Neural cell (in vitro differentiated cells): ENCODE measurements at regions not wholly inside any gene's neighbourhood (a gene's known extent, or its start where the extent isn't known, plus 50 kb on each side); places are given as distances from the start of the nearest gene placed in this dataset.

Experiments
- H2AFZ ChIP-seq: fragments of 200-600, 300-800 bp; sonication (generic), shearing (Covaris generic); 2 replicates; pipeline ENCODE4 v1.6.0; 2014; ENCODE audit warnings: low read depth, mild to moderate bottlenecking, antibody characterized with exemption, low read length, moderate library complexity
- H3F3A ChIP-seq: fragments of 200-600 bp; shearing (Covaris generic); 2 replicates; pipeline ENCODE4 v1.6.1; 2016; ENCODE audit warnings: mild to moderate bottlenecking, moderate library complexity, mixed read lengths, antibody characterized with exemption, low read length; ENCODE audit not compliant: insufficient read depth, poor library complexity, severe bottlenecking
- H3K27ac ChIP-seq: fragments of 200-600, 300-800 bp; sonication (generic), shearing (Covaris generic); 2 replicates; pipeline ENCODE4 v1.5.1; 2014; ENCODE audit warnings: mild to moderate bottlenecking, low read length, moderate library complexity
- H3K27me3 ChIP-seq: fragments of 300-800, 200-600 bp; sonication (generic), shearing (Covaris generic); 2 replicates; pipeline ENCODE4 v1.6.0; 2014; ENCODE audit warnings: mild to moderate bottlenecking, low read depth, low read length, moderate library complexity; ENCODE audit not compliant: insufficient read depth
- H3K36me3 ChIP-seq: fragments of 300-800, 200-600 bp; sonication (generic), shearing (Covaris generic); 2 replicates; pipeline ENCODE4 v1.5.1; 2014; ENCODE audit warnings: mild to moderate bottlenecking, antibody characterized with exemption, low read length, moderate library complexity; ENCODE audit not compliant: insufficient read depth
- H3K4me2 ChIP-seq: fragments of 300-800, 200-600 bp; sonication (generic), shearing (Covaris generic); 2 replicates; pipeline ENCODE4 v1.6.0; 2014; ENCODE audit warnings: mild to moderate bottlenecking, low read length
- H3K4me3 ChIP-seq: fragments of 300-800, 200-600 bp; sonication (generic), shearing (Covaris generic); 2 replicates; pipeline ENCODE4 v1.5.1; 2014; ENCODE audit warnings: mild to moderate bottlenecking, low read length, moderate library complexity
- H3K79me2 ChIP-seq: fragments of 200-600 bp; shearing (Covaris generic); replicated peaks from 2 replicates; pipeline ENCODE4 v1.6.0; 2014; ENCODE audit warnings: mild to moderate bottlenecking, low read length, moderate library complexity; ENCODE audit not compliant: insufficient read depth
- H3K9ac ChIP-seq: fragments of 300-800, 200-600 bp; sonication (generic), shearing (Covaris generic); 2 replicates; pipeline ENCODE4 v1.6.1; 2016; ENCODE audit warnings: mild to moderate bottlenecking, low read length, mixed read lengths
- H3K9me2 ChIP-seq: fragments of 200-600 bp; shearing (Covaris generic); 2 replicates; pipeline ENCODE4 v1.6.1; 2016; ENCODE audit warnings: mild to moderate bottlenecking, low read length, mixed read lengths; ENCODE audit not compliant: insufficient read depth
- H3K9me3 ChIP-seq: fragments of 200-600, 300-800 bp; sonication (generic), shearing (Covaris generic); 2 replicates; pipeline ENCODE4 v1.6.1; 2016; ENCODE audit warnings: mild to moderate bottlenecking, mixed run types, low read length, moderate library complexity, mixed read lengths
- H4K20me1 ChIP-seq: fragments of 200-600 bp; shearing (Covaris generic); 2 replicates; pipeline ENCODE4 v1.6.1; 2016; ENCODE audit warnings: mild to moderate bottlenecking, mixed run types; ENCODE audit not compliant: insufficient read depth
- EP300 ChIP-seq: fragments of 450-650 bp; conservative IDR thresholded peaks from 2 replicates; pipeline ENCODE4 v1.6.1; 2014; ENCODE audit warnings: antibody characterized with exemption, mild to moderate bottlenecking, moderate library complexity; ENCODE audit not compliant: poor library complexity, severe bottlenecking
- EZH2 ChIP-seq: fragments of 200-600, 300-800 bp; shearing (Covaris generic), sonication (generic); IDR thresholded peaks from 2 replicates; pipeline ENCODE4 v1.6.1; 2014; ENCODE audit warnings: antibody characterized with exemption, low read length, borderline replicate concordance, mild to moderate bottlenecking; ENCODE audit not compliant: insufficient read depth, poor library complexity, severe bottlenecking
- MXI1 ChIP-seq: fragments of 450-650 bp; conservative IDR thresholded peaks from 2 replicates; pipeline ENCODE4 v1.6.1; 2014; ENCODE audit warnings: antibody characterized with exemption, mild to moderate bottlenecking; ENCODE audit not compliant: poor library complexity, severe bottlenecking
- RAD21 ChIP-seq: fragments of 450-650 bp; conservative IDR thresholded peaks from 2 replicates; pipeline ENCODE4 v1.6.1; 2014; ENCODE audit warnings: antibody characterized with exemption, mild to moderate bottlenecking, moderate library complexity
- SMC3 ChIP-seq: fragments of 450-650 bp; conservative IDR thresholded peaks from 2 replicates; pipeline ENCODE4 v1.6.1; 2014; ENCODE audit warnings: antibody characterized with exemption, mild to moderate bottlenecking, moderate library complexity; ENCODE audit not compliant: poor library complexity
- TAF1 ChIP-seq: IDR thresholded peaks from 2 replicates; pipeline ENCODE4 v1.6.1; 2012; ENCODE audit warnings: low read depth
- TF ChIP-seq, protein P1 (sequence below): IDR thresholded peaks from 2 replicates; pipeline ENCODE4 v1.6.1; 2012; ENCODE audit warnings: borderline replicate concordance
- TF ChIP-seq, protein P2 (sequence below): fragments of 450-650 bp; IDR thresholded peaks from 2 replicates; pipeline ENCODE4 v1.5.1; 2014; ENCODE audit warnings: antibody characterized with exemption, mild to moderate bottlenecking, moderate library complexity; ENCODE audit not compliant: poor library complexity, severe bottlenecking

DNA sequence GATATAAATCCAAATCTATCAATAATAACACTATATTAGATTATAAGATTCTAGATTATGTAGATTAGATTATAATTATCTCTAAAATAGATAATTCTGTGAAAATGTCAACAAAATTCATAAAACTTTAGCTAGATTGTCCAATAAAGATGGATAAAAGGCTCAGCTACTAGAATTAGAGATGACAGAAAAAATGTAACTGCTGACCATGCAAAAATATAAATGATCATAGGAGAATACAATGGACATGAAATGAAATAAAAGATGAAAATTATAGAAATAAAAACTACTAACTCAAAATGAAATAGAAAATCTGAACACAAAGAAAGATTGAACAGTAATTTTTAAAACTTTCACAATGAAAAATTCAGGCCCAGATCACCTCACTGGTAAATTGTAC is 1332.1 kb upstream of the CELF2 start:
- Histone ChIP-seq H3K4me3 (no peak overlapping the region), H4K20me1 (no peaks in the 10 kb centered on the region), H3K27me3 (no peaks in the 10 kb centered on the region), H2AFZ (no peak overlapping the region), H3K9ac (no peak overlapping the region), H3K79me2 (no peaks in the 10 kb centered on the region), H3K27ac (no peak overlapping the region), H3K4me2 (no peak overlapping the region), H3K9me2 (no peaks in the 10 kb centered on the region), H3K36me3 (no peaks in the 10 kb centered on the region), H3F3A (no peaks in the 10 kb centered on the region), H3K9me3 (no peaks in the 10 kb centered on the region)
- TF ChIP-seq, protein P1, sequence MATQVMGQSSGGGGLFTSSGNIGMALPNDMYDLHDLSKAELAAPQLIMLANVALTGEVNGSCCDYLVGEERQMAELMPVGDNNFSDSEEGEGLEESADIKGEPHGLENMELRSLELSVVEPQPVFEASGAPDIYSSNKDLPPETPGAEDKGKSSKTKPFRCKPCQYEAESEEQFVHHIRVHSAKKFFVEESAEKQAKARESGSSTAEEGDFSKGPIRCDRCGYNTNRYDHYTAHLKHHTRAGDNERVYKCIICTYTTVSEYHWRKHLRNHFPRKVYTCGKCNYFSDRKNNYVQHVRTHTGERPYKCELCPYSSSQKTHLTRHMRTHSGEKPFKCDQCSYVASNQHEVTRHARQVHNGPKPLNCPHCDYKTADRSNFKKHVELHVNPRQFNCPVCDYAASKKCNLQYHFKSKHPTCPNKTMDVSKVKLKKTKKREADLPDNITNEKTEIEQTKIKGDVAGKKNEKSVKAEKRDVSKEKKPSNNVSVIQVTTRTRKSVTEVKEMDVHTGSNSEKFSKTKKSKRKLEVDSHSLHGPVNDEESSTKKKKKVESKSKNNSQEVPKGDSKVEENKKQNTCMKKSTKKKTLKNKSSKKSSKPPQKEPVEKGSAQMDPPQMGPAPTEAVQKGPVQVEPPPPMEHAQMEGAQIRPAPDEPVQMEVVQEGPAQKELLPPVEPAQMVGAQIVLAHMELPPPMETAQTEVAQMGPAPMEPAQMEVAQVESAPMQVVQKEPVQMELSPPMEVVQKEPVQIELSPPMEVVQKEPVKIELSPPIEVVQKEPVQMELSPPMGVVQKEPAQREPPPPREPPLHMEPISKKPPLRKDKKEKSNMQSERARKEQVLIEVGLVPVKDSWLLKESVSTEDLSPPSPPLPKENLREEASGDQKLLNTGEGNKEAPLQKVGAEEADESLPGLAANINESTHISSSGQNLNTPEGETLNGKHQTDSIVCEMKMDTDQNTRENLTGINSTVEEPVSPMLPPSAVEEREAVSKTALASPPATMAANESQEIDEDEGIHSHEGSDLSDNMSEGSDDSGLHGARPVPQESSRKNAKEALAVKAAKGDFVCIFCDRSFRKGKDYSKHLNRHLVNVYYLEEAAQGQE, result no peak
- TF ChIP-seq EP300 (no peak), MXI1 (no peak), EZH2 (no peak), SMC3 (no peak), RAD21 (no peak), TAF1 (no peak)

DNA sequence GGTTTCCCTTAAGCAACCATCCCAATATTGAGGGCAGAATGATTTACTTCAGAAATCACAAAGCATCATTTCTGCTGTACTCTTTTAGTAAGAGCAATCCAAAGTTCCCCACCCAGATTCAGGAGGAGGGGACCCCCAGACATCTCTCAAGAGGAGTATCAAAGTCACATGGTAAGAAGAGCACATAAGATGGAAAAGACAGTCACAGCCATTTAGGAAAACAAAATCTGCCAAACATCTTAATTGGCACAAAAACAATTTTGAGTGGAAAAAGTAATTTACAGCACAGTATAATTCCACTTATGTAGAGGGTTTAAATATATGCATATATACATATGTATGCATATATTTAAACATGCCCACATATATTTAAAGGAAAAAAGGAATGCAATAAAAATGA is 1329.0 kb upstream of the CELF2 start:
- no peaks in the 10 kb centered on the region for H3K36me3 ChIP-seq
- TF ChIP-seq, protein P2, sequence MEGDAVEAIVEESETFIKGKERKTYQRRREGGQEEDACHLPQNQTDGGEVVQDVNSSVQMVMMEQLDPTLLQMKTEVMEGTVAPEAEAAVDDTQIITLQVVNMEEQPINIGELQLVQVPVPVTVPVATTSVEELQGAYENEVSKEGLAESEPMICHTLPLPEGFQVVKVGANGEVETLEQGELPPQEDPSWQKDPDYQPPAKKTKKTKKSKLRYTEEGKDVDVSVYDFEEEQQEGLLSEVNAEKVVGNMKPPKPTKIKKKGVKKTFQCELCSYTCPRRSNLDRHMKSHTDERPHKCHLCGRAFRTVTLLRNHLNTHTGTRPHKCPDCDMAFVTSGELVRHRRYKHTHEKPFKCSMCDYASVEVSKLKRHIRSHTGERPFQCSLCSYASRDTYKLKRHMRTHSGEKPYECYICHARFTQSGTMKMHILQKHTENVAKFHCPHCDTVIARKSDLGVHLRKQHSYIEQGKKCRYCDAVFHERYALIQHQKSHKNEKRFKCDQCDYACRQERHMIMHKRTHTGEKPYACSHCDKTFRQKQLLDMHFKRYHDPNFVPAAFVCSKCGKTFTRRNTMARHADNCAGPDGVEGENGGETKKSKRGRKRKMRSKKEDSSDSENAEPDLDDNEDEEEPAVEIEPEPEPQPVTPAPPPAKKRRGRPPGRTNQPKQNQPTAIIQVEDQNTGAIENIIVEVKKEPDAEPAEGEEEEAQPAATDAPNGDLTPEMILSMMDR, result no peak
- no peaks in the 10 kb centered on the region for H4K20me1 ChIP-seq
- H3K4me3 ChIP-seq, result no peak overlapping the region
- H3K9me2 ChIP-seq, result no peaks in the 10 kb centered on the region
- no peak overlapping the region for H3K27ac ChIP-seq
- H3K79me2 ChIP-seq, result no peaks in the 10 kb centered on the region
- H2AFZ ChIP-seq, result no peak overlapping the region
- H3K9ac ChIP-seq, result no peak overlapping the region
- no peaks in the 10 kb centered on the region for H3K9me3 ChIP-seq
- no peaks in the 10 kb centered on the region for H3K27me3 ChIP-seq
- H3K4me2 ChIP-seq, result no peak overlapping the region
- H3F3A ChIP-seq, result no peaks in the 10 kb centered on the region

DNA sequence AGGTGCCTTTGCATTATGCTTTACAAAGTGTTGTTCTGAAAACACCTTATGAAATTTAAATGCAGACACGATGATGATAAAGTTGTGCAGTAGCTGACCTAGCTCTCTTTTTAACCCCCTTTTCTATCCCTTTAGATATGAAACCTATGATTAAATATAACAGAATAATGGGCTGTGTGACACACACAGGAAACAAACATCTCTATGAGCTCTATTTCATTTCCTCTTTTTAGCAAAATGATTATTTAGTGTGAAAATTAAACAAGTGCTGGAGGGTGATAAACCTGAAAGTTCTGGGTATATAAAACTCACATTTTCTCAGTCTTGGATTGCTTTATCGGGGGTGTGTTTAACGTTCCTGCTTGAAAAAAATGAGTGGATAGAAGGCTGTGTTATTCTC is 1310.5 kb upstream of the CELF2 start:
- no peaks in the 10 kb centered on the region for H3K9me3 ChIP-seq
- no peak overlapping the region for H3K9ac ChIP-seq
- H3F3A ChIP-seq, result no peaks in the 10 kb centered on the region
- no peaks in the 10 kb centered on the region for H3K27me3 ChIP-seq
- H3K4me3 ChIP-seq, result no peak overlapping the region
- no peaks in the 10 kb centered on the region for H3K9me2 ChIP-seq
- no peak overlapping the region for H3K4me2 ChIP-seq
- TF ChIP-seq MXI1 (no peak), TAF1 (no peak), RAD21 (no peak), SMC3 (no peak)
- no peak overlapping the region for H3K27ac ChIP-seq
- H3K36me3 ChIP-seq, result no peaks in the 10 kb centered on the region
- H3K79me2 ChIP-seq, result no peaks in the 10 kb centered on the region
- no peaks in the 10 kb centered on the region for H4K20me1 ChIP-seq
- H2AFZ ChIP-seq, result no peak overlapping the region
